Suprapubic skin (tissue), 4 donors: ENCODE measurements at regions not wholly inside any gene's neighbourhood (a gene's known extent, or its start where the extent isn't known, plus 50 kb on each side); places are given as distances from the start of the nearest gene placed in this dataset.

Experiments
- POLR2A ChIP-seq, 2 donors: fragments of 450-650 bp; IDR thresholded peaks; one replicate each; pipeline ENCODE4 v1.6.1; 2017; ENCODE audit warnings: antibody characterized with exemption in 2 of 2, mild to moderate bottlenecking in 2 of 2, moderate library complexity in 2 of 2
- POLR2AphosphoS5 ChIP-seq, 3 donors: sonication (generic); formaldehyde crosslinking; IDR thresholded peaks; one replicate each; pipeline ENCODE4 v1.6.1; 2017; ENCODE audit warnings: antibody characterized with exemption in 3 of 3
- TF ChIP-seq, protein P1 (sequence below), 2 donors: fragments of 200-600 bp in 1 of 2; fragments of 450-650 bp in 1 of 2; sonication (generic) in 1 of 2; IDR thresholded peaks; one replicate each; pipeline ENCODE4 v1.5.1; 2016 to 2019; ENCODE audit warnings: antibody characterized with exemption in 2 of 2, mild to moderate bottlenecking in 1 of 2, moderate library complexity in 1 of 2

DNA sequence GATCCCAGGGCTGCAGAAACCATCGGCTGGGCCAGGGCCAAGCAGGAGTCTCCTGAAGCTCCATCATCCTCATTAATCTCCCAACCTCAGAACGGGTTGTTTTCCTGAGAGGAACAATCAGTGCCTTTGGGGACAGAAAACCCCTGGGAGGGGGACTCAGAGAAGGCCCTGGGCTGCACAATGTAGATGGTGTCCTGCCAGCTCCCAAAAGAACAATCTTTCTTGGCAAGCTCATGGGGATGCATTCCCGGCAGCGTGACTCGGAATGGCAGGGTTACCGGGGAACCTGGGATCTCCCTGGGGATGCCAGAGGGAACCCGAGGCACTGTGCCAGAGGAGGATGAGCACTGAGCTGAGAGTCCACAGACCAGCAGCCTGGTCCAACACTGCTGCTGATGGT lies 72.1 kb upstream of the ATP2B2 start:
- TF ChIP-seq, protein P1, sequence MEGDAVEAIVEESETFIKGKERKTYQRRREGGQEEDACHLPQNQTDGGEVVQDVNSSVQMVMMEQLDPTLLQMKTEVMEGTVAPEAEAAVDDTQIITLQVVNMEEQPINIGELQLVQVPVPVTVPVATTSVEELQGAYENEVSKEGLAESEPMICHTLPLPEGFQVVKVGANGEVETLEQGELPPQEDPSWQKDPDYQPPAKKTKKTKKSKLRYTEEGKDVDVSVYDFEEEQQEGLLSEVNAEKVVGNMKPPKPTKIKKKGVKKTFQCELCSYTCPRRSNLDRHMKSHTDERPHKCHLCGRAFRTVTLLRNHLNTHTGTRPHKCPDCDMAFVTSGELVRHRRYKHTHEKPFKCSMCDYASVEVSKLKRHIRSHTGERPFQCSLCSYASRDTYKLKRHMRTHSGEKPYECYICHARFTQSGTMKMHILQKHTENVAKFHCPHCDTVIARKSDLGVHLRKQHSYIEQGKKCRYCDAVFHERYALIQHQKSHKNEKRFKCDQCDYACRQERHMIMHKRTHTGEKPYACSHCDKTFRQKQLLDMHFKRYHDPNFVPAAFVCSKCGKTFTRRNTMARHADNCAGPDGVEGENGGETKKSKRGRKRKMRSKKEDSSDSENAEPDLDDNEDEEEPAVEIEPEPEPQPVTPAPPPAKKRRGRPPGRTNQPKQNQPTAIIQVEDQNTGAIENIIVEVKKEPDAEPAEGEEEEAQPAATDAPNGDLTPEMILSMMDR (IDR thresholded peaks at IDR 0.05): no peak
- TF ChIP-seq POLR2AphosphoS5 (IDR thresholded peaks at IDR 0.05) (no peak), POLR2A (IDR thresholded peaks at IDR 0.05) (no peak)
